OCI-LY7 (cell line): ENCODE measurements at regions not wholly inside any gene's neighbourhood (a gene's known extent, or its start where the extent isn't known, plus 50 kb on each side); places are given as distances from the start of the nearest gene placed in this dataset.
"Not testable (repeated sequence)": the region's sequence is repeated elsewhere in the genome, so short reads cannot be mapped to it uniquely, and the experiment has no call there.

Source experiments
- BruUV-seq: library from RNA; stranded (reverse); fragments of 400-500 nt; replicated peaks from 2 replicates; lab custom pipeline; 2021; lab: Mats Ljungman, UMichigan
- CTCF ChIA-PET: fragments of 300-600 bp; sonication (Branson Sonifier 250); formaldehyde crosslinking; loops from one replicate; lab custom pipeline; 2022; ENCODE audit warnings: antibody characterized with exemption; ENCODE audit not compliant: unreplicated experiment; lab: Charles Lee
- POLR2A ChIA-PET: fragments of 300-600 bp; sonication (Branson Sonifier 250); formaldehyde crosslinking; loops from one replicate; lab custom pipeline; 2022; ENCODE audit warnings: antibody characterized with exemption; lab: Charles Lee
- DNase-seq: peaks from one replicate; pipeline ENCODE4 v3.0.0-alpha.2; 2015; ENCODE audit warnings: low spot score
- H2AFZ ChIP-seq: fragments of 200-600 bp; sonication (generic), shearing (Covaris generic); 2 replicates; pipeline ENCODE4 v1.6.1; 2014; ENCODE audit warnings: mild to moderate bottlenecking, antibody characterized with exemption, low read length, moderate library complexity
- H3K27ac ChIP-seq: fragments of 200-600 bp; sonication (generic); 2 replicates; pipeline ENCODE4 v1.5.1; 2014; ENCODE audit warnings: mixed run types, low read depth, mild to moderate bottlenecking, moderate library complexity, low read length, inconsistent platforms; ENCODE audit not compliant: poor library complexity, severe bottlenecking
- H3K36me3 ChIP-seq: fragments of 200-600 bp; sonication (generic); 2 replicates; pipeline ENCODE4 v1.6.1; 2014; ENCODE audit warnings: mild to moderate bottlenecking, antibody characterized with exemption, low read length, moderate library complexity, mixed read lengths; ENCODE audit not compliant: insufficient read depth
- H3K4me1 ChIP-seq: fragments of 200-600 bp; sonication (generic); 2 replicates; pipeline ENCODE4 v1.5.1; 2014; ENCODE audit warnings: mild to moderate bottlenecking, low read length; ENCODE audit not compliant: insufficient read depth, poor library complexity, severe bottlenecking
- H3K4me2 ChIP-seq: fragments of 200-600 bp; sonication (generic); 2 replicates; pipeline ENCODE4 v1.6.1; 2014; ENCODE audit warnings: mild to moderate bottlenecking, low read length
- H3K4me3 ChIP-seq: fragments of 200-600 bp; sonication (generic); 2 replicates; pipeline ENCODE4 v1.5.1; 2014; ENCODE audit warnings: mild to moderate bottlenecking, low read depth, low read length; ENCODE audit not compliant: poor library complexity, severe bottlenecking
- H3K79me2 ChIP-seq: fragments of 200-600 bp; sonication (generic); 2 replicates; pipeline ENCODE4 v1.6.1; 2016; ENCODE audit warnings: low read depth, mild to moderate bottlenecking, low read length, moderate library complexity, mixed read lengths; ENCODE audit not compliant: insufficient read depth
- H3K9me2 ChIP-seq: fragments of 200-600 bp; sonication (generic); 2 replicates; pipeline ENCODE4 v1.6.1; 2016; ENCODE audit warnings: mild to moderate bottlenecking, low read length, mixed read lengths; ENCODE audit not compliant: insufficient read depth
- H3K9me3 ChIP-seq: fragments of 200-600 bp; sonication (generic); 2 replicates; pipeline ENCODE4 v1.6.1; 2014; ENCODE audit warnings: mild to moderate bottlenecking, mixed run types, low read length, mixed read lengths
- H4K20me1 ChIP-seq: fragments of 200-600 bp; sonication (generic); 2 replicates; pipeline ENCODE4 v1.6.1; 2014; ENCODE audit warnings: mild to moderate bottlenecking, antibody characterized with exemption, low read length, moderate library complexity, mixed read lengths; ENCODE audit not compliant: insufficient read depth
- EZH2phosphoT487 ChIP-seq: fragments of 200-600 bp; sonication (generic); IDR thresholded peaks from 2 replicates; pipeline ENCODE4 v1.6.1; 2018; ENCODE audit warnings: low read depth, borderline replicate concordance, mild to moderate bottlenecking, mixed run types, antibody characterized with exemption, low read length, moderate library complexity, mixed read lengths
- intact Hi-C: fragments of 100-400 bp; cut with micrococcal nuclease; formaldehyde crosslinking; loops from one replicate; pipeline ENCODE4 v1.10.0; 2022; ENCODE audit not compliant: unreplicated experiment
- TF ChIP-seq, protein P1 (sequence below): fragments of 200-600 bp; sonication (generic); conservative IDR thresholded peaks from 2 replicates; pipeline ENCODE4 v1.5.1; 2014; ENCODE audit warnings: mild to moderate bottlenecking, antibody characterized with exemption, low read length, moderate library complexity, mixed read lengths

DNA sequence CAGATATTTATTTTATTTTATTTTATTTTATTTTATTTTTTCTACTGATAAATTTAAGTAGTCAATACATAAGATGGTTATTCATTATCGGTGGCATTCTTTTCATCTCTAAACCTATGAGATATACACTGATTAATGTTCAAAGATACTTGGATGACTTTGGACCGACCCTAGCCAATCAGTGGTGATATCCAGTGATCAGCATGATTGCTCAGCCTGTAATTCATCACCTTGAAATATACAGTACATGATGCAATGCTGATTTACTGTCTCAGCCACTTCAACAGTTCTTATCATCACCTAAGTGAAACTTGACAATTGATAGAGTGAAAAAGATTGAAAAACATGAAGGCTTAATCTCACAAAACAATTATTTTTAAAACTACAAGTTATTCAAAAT, 1651.0 kb downstream of the REEP3 start:
- Histone ChIP-seq H3K9me2 (no peaks in the 10 kb centered on the region), H3K4me1 (no peaks in the 10 kb centered on the region), H3K9me3 (no peaks in the 10 kb centered on the region), H3K79me2 (no peaks in the 10 kb centered on the region), H3K36me3 (no peaks in the 10 kb centered on the region), H3K4me3 (no peak overlapping the region), H4K20me1 (no peaks in the 10 kb centered on the region), H3K27ac (no peak overlapping the region), H3K4me2 (no peak overlapping the region), H2AFZ (no peak overlapping the region)
- intact Hi-C loops: no loop called here
- TF ChIP-seq, protein P1, sequence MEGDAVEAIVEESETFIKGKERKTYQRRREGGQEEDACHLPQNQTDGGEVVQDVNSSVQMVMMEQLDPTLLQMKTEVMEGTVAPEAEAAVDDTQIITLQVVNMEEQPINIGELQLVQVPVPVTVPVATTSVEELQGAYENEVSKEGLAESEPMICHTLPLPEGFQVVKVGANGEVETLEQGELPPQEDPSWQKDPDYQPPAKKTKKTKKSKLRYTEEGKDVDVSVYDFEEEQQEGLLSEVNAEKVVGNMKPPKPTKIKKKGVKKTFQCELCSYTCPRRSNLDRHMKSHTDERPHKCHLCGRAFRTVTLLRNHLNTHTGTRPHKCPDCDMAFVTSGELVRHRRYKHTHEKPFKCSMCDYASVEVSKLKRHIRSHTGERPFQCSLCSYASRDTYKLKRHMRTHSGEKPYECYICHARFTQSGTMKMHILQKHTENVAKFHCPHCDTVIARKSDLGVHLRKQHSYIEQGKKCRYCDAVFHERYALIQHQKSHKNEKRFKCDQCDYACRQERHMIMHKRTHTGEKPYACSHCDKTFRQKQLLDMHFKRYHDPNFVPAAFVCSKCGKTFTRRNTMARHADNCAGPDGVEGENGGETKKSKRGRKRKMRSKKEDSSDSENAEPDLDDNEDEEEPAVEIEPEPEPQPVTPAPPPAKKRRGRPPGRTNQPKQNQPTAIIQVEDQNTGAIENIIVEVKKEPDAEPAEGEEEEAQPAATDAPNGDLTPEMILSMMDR: no peak
- no peak for TF ChIP-seq EZH2phosphoT487
- ChIA-PET CTCF (no interaction called here), POLR2A (no interaction called here)
- BruUV-seq: no TSS peak
- DNase-seq: no peak

- H3K9me2 ChIP-seq: no peaks in the 10 kb centered on the region
- no peaks in the 10 kb centered on the region for H3K36me3 ChIP-seq
- H3K4me3 ChIP-seq: no peak overlapping the region
- H3K27ac ChIP-seq: no peak overlapping the region
- no peaks in the 10 kb centered on the region for H4K20me1 ChIP-seq
- no peaks in the 10 kb centered on the region for H3K79me2 ChIP-seq
- H3K4me1 ChIP-seq: no peaks in the 10 kb centered on the region
- no peak overlapping the region for H2AFZ ChIP-seq
- no peak overlapping the region for H3K4me2 ChIP-seq
- POLR2A ChIA-PET: no interaction called here
- intact Hi-C loops: no loop called here
- no TSS peak for BruUV-seq
- TF ChIP-seq EZH2phosphoT487: no peak
- TF ChIP-seq, protein P1: no peak
- H3K9me3 ChIP-seq: no peaks in the 10 kb centered on the region
- CTCF ChIA-PET: no interaction called here
- DNase-seq: no peak
Measured at GRCh38 chr10:65176994-65177393, 1655.8 kb downstream of the REEP3 start.

DNA sequence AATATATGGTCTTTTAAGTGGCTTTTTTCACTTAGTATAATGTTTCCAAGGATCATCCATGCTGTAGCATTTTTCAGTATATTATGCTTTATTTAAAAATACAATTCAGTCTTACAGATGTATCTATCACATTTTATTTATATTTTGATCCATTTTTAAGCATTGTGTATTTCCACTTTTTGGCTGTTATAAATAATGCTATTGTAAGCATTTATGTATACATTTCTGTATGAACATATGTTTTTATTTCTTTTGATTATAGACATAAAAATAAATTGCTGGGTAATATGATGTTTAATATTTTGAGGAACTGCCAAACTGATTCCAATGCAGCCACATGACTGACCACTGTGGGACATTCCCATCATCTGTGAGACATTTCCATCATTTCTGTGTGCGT, 1662.0 kb downstream of the REEP3 start:
- CTCF ChIA-PET: no interaction called here
- Histone ChIP-seq H3K4me3 (no peak overlapping the region), H3K79me2 (no peaks in the 10 kb centered on the region), H3K4me2 (no peak overlapping the region), H3K36me3 (no peaks in the 10 kb centered on the region), H3K9me2 (no peaks in the 10 kb centered on the region), H2AFZ (no peak overlapping the region), H3K27ac (no peak overlapping the region), H3K9me3 (no peaks in the 10 kb centered on the region), H4K20me1 (no peaks in the 10 kb centered on the region), H3K4me1 (no peaks in the 10 kb centered on the region)
- POLR2A ChIA-PET: interaction anchor here (2.0 kb wide), 1 partner anchor 15 kb away, joined by 5 read pairs; no protein-coding TSS in a partner anchor
- no peak for TF ChIP-seq EZH2phosphoT487
- TF ChIP-seq, protein P1: no peak
- no TSS peak for BruUV-seq
- no peak for DNase-seq
- intact Hi-C loops: no loop called here

DNA sequence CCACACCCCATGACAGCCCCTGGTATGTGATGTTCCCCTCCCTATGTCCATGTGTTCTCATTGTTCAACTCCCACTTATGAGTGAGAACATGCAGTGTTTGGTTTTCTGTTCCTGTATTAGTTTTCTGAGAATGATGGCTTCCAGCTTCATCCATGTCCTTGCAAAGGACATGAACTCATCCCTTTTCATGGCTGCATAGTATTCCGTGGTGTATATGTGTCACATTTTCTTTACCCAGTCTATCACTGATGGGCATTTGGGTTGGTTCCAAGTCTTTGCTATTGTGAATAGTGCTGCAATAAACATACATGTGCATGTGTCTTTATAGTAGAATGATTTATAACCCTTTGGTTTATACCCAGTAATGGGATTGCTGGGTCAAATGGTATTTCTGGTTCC, 1665.5 kb downstream of the REEP3 start:
- intact Hi-C loops, H3K4me3 ChIP-seq, H3K36me3 ChIP-seq, H3K27ac ChIP-seq, DNase-seq, CTCF ChIA-PET, H2AFZ ChIP-seq, H3K9me2 ChIP-seq, H4K20me1 ChIP-seq, H3K4me1 ChIP-seq, H3K79me2 ChIP-seq, H3K9me3 ChIP-seq, BruUV-seq, H3K4me2 ChIP-seq: not testable (repeated sequence)
- POLR2A ChIA-PET: interaction anchor here (0.6 kb wide), 1 partner anchor 234 kb away, joined by 6 read pairs; no protein-coding TSS in a partner anchor
